ENCODE measurements at regions not wholly inside any gene's neighbourhood (a gene's known extent, or its start where the extent isn't known, plus 50 kb on each side); places are given as distances from the start of the nearest gene placed in this dataset.

- TF ChIP-seq CTCF (IDR thresholded peaks at IDR 0.05), result no peak
- WGBS, 2 donors, result 11 to 14% methylated on average over 14 of the region's 14 CpGs
- intact Hi-C loops (cut with DNase I), result loop anchor here in 7 of 10 donors (2.0 to 10.0 kb wide), 8 partner anchors 74 to 311 kb away; partner anchors contain the start of gene MAP3K1 (in 6 of the 7)
- ATAC-seq (peak; percentile 75 to 92 (median 86)), DNase-seq (peak; percentile 51 to 74)
- Histone ChIP-seq H3K4me3 (peak overlapping the region in 6 of 10 donors; percentile 23 to 40 (median 26)), H3K4me1 (peaks cover 7 to 50% (median 40%) of the 10 kb centered on the region in 9 donors), H3K27ac (peak overlapping the region; percentile 23 to 78 (median 70)), H3K9me3 (peaks cover 0 to 9% (median 2%) of the 10 kb centered on the region in 11 donors), H3K27me3 (no peaks in the 10 kb centered on the region), H3K36me3 (no peaks in the 10 kb centered on the region)
Observed at GRCh38 chr5:56585999-56586691, 229.2 kb upstream of the MAP3K1 start.

GRCh38 chr5:56585461-56585860, 229.9 kb upstream of the MAP3K1 start:
- WGBS, 2 donors, result 70 to 84% methylated on average over 2 of the region's 2 CpGs
- Histone ChIP-seq H3K4me1 (peaks cover 7 to 50% (median 40%) of the 10 kb centered on the region in 9 donors), H3K36me3 (no peaks in the 10 kb centered on the region), H3K4me3 (peak overlapping the region in 4 of 10 donors; percentile 14 to 40 (median 30)), H3K27ac (peak overlapping the region in 8 of 10 donors; percentile 66 to 78 (median 72)), H3K27me3 (no peaks in the 10 kb centered on the region), H3K9me3 (peaks cover 0 to 9% (median 2%) of the 10 kb centered on the region in 11 donors)
- no peak for TF ChIP-seq CTCF (IDR thresholded peaks at IDR 0.05)
- ATAC-seq, result peak in 2 of 8 donors; percentile 1 to 20
- DNase-seq, result no peak
- intact Hi-C loops (cut with DNase I), result loop anchor here in 7 of 10 donors (5.0 to 10.0 kb wide), 7 partner anchors 73 to 311 kb away; partner anchors contain the start of gene MAP3K1 (in 5 of the 7)

- ATAC-seq, result no peak
- WGBS, 2 donors, result 92 to 93% methylated on average over 1 of the region's 1 CpG
- no peak for DNase-seq
- Histone ChIP-seq H3K4me3 (no peak overlapping the region), H3K4me1 (peaks cover 0 to 17% (median 14%) of the 10 kb centered on the region in 9 donors), H3K27ac (no peak overlapping the region), H3K36me3 (no peaks in the 10 kb centered on the region), H3K27me3 (no peaks in the 10 kb centered on the region), H3K9me3 (peaks cover 0 to 9% (median 2%) of the 10 kb centered on the region in 11 donors)
- intact Hi-C loops (cut with DNase I), result loop anchor here in 7 of 10 donors (10.0 kb wide), 4 partner anchors 97 to 307 kb away; partner anchors contain the start of gene MAP3K1 (in 5 of the 7)
- TF ChIP-seq CTCF (IDR thresholded peaks at IDR 0.05), result no peak
Observed at GRCh38 chr5:56581426-56581825, 233.9 kb upstream of the MAP3K1 start.

- 95 to 97% methylated on average over 2 of the region's 2 CpGs for WGBS, 2 donors
- no peak for TF ChIP-seq CTCF (IDR thresholded peaks at IDR 0.05)
- H3K4me1 ChIP-seq, result peaks cover 0 to 11% (median 9%) of the 10 kb centered on the region in 9 donors
- no peaks in the 10 kb centered on the region for H3K36me3 ChIP-seq
- ATAC-seq (no peak), DNase-seq (no peak)
- no peak overlapping the region for H3K4me3 ChIP-seq
- intact Hi-C loops (cut with DNase I), result loop anchor here in 7 of 10 donors (10.0 kb wide), 4 partner anchors 96 to 306 kb away; partner anchors contain the start of gene MAP3K1 (in 5 of the 7)
- H3K27ac ChIP-seq, result no peak overlapping the region
- no peaks in the 10 kb centered on the region for H3K27me3 ChIP-seq
- H3K9me3 ChIP-seq, result peaks cover 0 to 12% (median 2%) of the 10 kb centered on the region in 11 donors
Observed at GRCh38 chr5:56580864-56581263, 234.5 kb upstream of the MAP3K1 start.

Data from heart right ventricle (tissue), 16 donors.